GM19372 (cell line): ENCODE measurements at regions not wholly inside any gene's neighbourhood (a gene's known extent, or its start where the extent isn't known, plus 50 kb on each side); places are given as distances from the start of the nearest gene placed in this dataset.

Experiments
- ATAC-seq: cut with Tn5 transposase; IDR thresholded peaks from one replicate; pipeline ENCODE4 v1.9.1; 2021; ENCODE audit warnings: mild to moderate bottlenecking, low read depth, moderate library complexity; ENCODE audit not compliant: unreplicated experiment

DNA sequence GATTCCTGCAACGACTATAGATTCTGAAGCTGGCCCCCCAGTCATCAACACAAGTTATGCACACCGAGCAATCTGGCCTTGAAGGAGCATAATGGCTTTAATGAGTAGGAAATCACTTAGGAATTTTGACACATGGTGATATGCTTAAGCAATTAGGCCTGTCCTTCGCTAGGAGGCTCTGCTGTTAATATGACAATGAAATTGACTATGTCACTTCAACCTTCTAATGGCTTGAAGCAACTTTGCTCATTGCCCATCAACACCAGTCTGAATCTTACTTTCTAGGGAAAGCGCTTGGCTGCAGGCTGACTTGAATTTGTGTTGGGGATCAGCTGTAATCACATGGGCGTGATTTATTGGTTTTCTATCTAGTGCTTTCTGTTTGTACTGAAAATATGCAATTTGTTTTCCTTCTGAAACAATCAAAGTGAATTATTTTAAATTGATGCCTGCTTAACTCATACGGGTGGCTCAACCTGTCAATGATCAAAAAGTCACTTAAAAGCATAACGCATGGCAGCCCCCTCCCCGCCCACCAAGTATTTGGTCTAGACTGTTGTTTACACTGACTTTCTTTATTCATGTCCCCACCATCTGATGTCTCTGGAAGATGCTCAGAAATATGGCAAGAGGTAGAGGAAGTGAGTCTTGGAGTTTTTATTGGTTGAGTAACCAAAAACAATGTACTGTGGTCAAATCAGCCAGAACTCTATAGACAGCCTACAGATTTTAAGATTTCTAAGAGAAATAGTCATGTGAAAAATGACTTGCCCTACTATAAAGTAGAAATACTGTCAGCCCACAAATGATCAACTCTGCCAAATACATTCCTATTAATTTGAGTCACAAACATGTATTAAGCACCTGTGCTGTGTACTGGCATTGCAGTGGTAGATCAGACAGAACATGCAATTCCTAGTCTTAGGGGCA lies 344.9 kb downstream of the RBM43 start:
- ATAC-seq, result no peak

DNA sequence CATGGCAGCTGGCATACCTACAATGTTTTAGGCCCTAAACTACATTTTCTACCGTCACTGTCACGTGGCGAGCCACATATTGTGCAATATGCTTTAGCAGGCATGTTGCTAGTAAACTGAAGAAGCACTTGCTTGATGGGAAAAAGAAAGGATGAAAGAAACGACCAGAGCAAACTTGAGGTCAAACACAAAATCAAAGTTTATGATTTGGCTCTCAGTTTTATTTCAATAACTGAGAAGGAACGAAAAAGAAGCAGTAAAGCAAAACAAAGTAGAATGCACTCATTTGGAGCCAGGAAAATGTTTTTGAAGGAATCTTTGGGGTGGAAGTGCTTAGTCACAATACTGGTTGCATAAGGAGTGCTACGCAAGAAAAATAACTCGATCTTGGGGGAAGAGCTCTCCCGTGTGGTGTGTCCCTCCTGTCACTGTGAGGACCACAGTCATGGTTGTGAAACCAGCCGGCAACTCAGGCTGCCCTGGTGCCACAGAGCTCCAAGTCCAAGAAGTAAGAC lies 349.8 kb downstream of the RBM43 start:
- ATAC-seq, result no peak

DNA sequence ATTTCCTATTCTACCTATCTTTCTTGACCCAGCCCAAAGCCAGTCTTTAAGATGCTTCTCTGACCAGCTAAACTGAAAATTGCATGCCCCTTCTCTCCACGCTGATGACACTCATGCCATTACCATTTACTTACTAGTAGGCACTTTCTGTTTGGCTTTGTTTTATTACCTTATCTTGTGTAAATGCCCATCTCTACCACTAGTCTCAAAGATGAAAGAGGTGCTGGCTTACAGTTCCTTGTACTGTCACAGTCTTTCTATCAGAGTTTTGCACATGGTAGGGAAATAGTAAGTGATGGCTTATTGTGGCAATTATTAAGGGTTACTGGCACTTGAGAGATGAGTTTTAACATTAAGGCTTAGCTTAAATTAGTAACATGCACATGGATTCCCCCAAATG lies 352.1 kb downstream of the RBM43 start:
- no peak for ATAC-seq

- ATAC-seq, result no peak
Measured at GRCh38 chr2:150909090-150909489, 352.6 kb downstream of the RBM43 start.

GRCh38 chr2:150907466-150907865 lies 354.2 kb downstream of the RBM43 start:
- no peak for ATAC-seq

DNA sequence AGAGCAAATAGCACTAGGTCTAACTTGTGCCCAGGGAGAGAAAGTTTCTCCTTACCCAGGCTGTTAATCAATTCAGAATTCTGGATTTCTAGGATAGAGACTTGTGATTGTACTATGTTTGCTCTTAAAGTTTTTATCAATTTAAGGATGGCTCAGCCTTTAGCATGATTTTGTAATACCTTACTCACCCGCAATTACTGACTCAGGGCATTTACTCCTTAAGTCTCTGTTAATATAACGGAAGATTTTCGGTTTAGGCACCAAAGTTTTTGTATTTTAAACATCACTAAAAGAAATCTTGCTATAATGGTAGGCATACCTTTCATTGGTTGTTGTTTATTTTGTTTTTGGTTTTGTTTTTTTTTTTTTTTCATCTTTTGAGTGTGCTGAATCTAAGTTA lies 358.2 kb downstream of the RBM43 start:
- ATAC-seq, result no peak

DNA sequence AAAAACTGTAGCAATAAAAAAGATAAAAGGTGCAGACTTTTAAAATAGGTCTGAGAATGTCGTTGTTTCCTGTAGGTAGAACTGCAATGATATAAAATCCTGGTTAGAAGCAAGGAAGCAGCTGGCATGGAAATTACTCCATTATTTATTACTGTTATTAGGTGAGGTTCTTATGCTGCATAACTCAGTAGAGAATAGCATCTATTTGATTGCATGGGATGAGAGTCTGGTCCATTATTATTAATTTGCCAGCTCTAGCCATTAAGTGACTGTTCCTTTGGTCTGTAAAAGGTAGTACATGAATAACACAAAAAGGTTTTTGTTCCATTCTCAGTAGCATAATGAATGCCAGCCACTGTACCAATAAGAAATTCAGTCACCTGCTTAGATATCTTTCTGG lies 358.6 kb downstream of the RBM43 start:
- ATAC-seq, result no peak

- no peak for ATAC-seq
Measured at GRCh38 chr2:150900913-150901312, 360.8 kb downstream of the RBM43 start.

DNA sequence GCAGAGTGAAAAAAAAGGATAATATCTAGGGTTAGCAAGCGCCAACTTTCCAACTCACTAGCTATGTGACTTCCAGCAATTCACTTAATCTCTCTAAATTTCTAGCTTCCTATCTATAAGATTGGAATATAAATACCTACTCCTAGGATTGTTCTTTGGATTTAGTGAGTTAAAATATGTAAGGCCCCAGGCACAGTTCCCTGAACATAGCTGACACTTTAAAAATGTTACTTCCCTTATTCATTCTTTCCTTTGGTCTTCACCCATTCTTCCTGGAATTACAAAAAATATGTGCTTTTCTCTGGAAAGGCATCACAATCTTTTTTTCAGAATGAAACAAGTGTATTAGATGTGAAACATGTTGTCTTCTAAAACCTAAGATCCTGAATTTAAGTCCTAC lies 365.7 kb downstream of the RBM43 start:
- ATAC-seq, result no peak

GRCh38 chr2:150889141-150889540 lies 372.5 kb downstream of the RBM43 start:
- no peak for ATAC-seq

DNA sequence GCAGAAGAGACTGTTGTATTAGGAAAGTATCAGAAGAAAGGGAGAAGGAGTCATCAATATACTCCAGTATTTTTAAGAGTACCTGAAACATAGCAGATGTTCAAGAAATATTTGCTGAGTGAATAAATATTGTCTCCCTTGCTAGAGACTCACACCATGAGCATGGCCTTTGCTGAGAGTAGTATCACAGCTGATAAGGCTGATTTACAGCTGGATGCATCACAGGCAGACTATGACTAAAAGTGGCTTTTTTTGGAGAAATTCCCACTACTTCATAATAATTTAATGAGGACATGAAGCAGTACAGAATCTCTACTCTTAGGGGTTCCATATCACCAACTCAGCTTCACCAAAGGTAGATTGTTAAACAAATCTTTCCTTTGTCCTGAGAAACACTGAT lies 373.3 kb downstream of the RBM43 start:
- no peak for ATAC-seq

DNA sequence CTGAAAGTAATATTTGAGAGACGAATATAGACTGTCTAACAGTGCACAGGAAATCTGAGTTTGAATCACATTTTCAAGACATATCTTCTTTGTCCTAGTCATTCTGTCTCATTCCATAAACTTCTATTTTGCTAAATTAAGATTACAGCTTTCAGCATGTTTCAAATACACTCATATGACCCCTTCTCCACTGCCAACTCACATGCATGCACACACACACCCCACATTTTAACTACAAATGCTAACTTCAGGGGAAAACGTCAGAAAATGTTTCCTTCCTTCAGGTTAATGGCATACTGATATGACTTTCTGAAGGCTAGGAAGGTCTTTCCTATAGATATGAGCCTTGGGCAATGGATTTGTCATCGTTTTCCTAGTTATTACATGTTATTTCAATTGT lies 373.7 kb downstream of the RBM43 start:
- no peak for ATAC-seq

DNA sequence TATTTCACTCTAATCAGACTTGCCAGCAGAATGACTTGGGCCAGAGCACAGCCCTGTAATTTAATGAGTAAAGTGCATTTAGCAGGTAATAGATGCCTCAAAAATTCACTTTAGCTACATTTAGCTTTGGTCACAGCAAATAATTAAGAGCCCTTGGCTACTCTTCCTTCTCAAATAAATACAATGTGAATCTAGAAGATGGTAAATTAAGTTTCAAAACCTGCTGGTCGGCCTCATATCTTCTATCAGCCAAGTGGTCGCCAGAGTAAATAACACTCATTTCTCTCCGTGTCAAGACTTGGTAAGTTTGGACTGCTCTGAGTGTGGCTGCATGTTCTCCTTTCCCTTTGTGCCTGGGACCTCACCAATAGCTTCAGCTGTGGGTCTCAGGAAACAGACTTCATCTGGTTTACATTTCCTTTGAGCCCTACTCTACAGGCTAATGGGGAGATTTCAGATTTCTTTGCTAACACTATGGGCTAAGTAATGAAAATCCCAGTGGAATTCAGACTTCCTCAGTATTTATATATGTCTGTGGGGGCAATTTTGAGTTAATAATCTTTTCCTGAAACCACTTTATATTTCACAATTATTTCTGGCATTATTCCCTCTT lies 375.8 kb downstream of the RBM43 start:
- no peak for ATAC-seq

DNA sequence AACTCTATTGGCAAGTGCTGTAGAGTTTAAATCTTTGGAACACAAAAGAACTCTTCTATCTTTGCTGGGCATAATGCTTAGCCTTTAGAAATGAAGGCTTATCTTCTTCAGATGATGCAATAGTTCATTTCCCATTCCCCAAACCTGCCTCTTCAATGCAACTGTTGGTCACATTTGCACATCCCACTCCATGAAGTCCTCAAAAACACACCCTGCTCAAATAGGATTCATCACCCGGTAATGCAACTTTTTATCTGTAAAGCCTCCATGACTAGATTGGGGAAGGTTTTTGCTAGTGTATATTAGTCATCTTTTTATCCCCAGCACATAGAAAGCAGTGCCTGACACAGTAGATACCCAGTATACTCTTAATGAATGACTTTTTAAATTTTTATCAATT lies 376.4 kb downstream of the RBM43 start:
- no peak for ATAC-seq

DNA sequence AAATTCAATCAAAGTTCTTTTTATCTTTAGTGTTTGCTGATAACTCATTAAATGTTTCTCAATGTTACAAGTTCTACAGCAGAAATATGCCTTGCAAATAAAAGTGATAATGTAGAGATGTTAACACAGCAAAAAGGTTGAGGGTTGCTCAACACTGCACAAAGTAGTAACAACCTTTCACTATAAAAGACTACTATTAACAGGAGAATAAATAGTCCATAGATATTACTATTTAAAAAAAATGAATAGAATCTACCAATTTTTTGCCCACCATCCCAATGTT lies 378.1 kb downstream of the RBM43 start:
- ATAC-seq, result no peak

DNA sequence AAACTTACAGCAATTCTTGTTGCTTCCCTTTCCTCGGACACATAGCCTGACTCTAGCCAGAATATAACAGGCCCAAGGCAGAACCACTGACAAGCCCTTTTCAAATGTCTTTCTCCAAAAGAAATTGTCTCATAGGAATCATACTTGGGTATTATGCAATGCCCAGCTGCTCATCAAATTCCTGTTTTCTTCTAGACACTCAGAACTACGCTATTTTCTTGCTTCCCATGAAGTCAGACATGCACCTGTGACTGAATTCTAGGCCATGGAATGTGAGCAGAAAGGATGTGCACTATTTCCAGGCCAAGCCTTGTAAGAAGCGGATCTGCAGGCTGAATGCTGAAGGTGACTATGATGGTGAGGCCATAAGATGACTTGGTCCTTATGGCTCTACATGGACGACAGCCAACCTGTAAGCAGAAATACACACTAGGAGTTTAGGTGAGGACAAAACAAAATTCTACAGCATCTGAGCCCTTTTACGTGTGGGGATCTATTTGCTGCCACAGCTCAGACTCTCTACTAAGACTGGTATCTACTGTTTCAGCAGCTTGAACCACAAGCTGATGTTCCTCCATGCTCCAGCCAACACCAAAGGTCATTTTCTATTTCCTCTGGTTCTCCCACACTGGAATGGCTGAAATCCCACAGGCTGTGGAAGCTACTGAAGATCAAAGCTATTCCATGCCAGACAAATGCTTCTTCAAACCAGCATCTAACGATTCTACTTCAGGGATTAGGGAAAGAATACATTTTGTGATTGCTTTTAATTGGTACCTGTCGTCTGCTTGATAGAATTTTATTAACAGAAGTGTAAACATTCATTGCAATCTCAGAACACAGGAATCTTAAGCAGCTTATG lies 378.7 kb downstream of the RBM43 start:
- ATAC-seq, result no peak

DNA sequence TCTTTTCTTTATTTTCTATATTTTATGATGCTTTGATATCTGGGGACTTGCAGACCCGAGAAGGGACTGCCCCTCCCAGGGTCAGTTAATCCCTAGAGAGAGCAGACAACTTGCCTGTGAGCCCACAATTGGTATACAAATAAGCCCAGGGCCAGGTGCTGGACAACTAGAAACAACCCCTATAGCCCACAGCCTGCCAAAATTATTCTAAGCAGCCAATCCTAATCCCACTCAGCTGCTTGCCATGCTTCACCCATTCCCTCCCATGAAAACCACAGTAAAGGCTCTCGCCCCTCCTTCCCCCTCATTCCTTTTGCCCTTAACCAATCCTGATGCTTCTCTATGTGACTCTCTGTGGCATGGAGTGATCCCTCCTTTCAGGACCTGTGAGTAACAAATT lies 380.7 kb downstream of the RBM43 start:
- no peak for ATAC-seq

- ATAC-seq, result no peak
Measured at GRCh38 chr2:150878356-150878755, 383.3 kb downstream of the RBM43 start.

DNA sequence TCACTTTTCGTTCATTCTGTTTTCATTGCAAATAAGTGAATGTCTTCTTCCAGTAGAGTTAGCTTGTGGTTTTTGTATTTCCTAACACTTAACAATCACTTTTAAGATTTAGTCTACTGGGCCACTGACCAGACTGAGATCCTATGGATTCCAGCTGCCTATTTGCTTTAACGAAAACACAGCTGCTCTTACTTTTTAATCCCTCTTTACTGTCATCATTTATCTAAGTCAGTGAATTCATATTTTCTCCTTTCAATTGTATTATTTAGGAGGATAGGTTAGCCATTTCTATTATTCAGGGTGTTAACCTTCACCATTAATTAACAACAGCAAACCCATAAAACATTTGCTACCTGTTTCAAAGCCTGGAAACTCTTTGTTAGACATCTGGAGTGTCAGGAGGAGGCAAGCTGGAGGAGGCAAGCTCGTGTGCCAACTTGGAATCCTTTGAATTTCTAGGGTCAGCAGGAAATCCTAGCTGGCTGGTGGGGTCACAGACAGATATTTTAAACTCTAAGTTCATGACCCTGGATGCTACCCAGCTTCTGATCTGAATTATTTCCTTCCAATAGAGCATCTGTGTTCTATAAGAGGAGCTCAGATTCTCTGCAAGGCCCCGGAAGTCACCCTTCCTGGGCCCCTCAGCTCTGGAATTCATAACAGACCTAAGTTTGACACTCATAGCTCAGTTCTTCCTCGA lies 385.3 kb downstream of the RBM43 start:
- no peak for ATAC-seq

- no peak for ATAC-seq
Measured at GRCh38 chr2:150873396-150873772, 385.9 kb upstream of the RND3 start.
